ENCODE measurements at regions not wholly inside any gene's neighbourhood (a gene's known extent, or its start where the extent isn't known, plus 50 kb on each side); places are given as distances from the start of the nearest gene placed in this dataset.

GRCh38 chr1:14106679-14107313, 406.8 kb downstream of the PRDM2 start:
- Histone ChIP-seq H3K27ac (replicated peaks) (no peak overlapping the region), H3K4me3 (replicated peaks; ENCODE audit: insufficient read depth, low read length) (no peak overlapping the region), H3K27me3 (ENCODE audit: insufficient read depth, poor library complexity, severe bottlenecking) (no peaks in the 10 kb centered on the region)
- TF ChIP-seq REST (IDR thresholded peaks at IDR 0.05; ENCODE audit: insufficient replicate concordance, low read depth) (no peak), GABPA (IDR thresholded peaks at IDR 0.05; ENCODE audit: low read depth) (no peak), POLR2AphosphoS5 (IDR thresholded peaks at IDR 0.05; ENCODE audit: low read depth) (no peak), SPI1 (IDR thresholded peaks at IDR 0.05; ENCODE audit: borderline replicate concordance, low read depth) (no peak), CTCF (IDR thresholded peaks at IDR 0.05; ENCODE audit: insufficient read depth, low read length) (no peak)
- DNase-seq (ENCODE audit: low read depth in 1 of 2, low spot score in 1 of 2): no peak

GRCh38 chr1:14108356-14109275, 408.6 kb downstream of the PRDM2 start:
- H3K4me3 ChIP-seq (replicated peaks; ENCODE audit: insufficient read depth, low read length): no peak overlapping the region
- H3K27me3 ChIP-seq (ENCODE audit: insufficient read depth, poor library complexity, severe bottlenecking): no peaks in the 10 kb centered on the region
- TF ChIP-seq SPI1 (IDR thresholded peaks at IDR 0.05; ENCODE audit: borderline replicate concordance, low read depth): no peak
- TF ChIP-seq GABPA (IDR thresholded peaks at IDR 0.05; ENCODE audit: low read depth): no peak
- no peak for TF ChIP-seq CTCF (IDR thresholded peaks at IDR 0.05; ENCODE audit: insufficient read depth, low read length)
- TF ChIP-seq REST (IDR thresholded peaks at IDR 0.05; ENCODE audit: insufficient replicate concordance, low read depth): no peak
- no peak for TF ChIP-seq POLR2AphosphoS5 (IDR thresholded peaks at IDR 0.05; ENCODE audit: low read depth)
- no peak for DNase-seq (ENCODE audit: low read depth in 1 of 2, low spot score in 1 of 2)
- no peak overlapping the region for H3K27ac ChIP-seq (replicated peaks)

DNA sequence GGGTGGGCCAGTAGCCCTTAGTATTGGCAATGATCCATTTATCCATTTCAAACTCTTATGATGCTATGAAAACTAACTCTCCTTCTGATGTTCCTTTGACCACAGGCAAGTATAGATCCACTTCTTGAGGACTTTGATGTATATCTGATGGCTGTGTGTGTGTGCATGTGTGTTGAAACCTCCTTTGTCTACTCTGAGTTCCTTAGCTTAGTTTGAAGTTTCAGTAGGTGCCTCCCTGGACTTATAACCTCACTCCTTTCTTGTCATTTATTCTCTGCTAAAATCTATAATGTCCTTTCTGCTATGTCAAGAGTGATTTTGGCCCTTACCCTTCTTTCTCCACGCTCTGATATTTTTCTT, 409.3 kb downstream of the PRDM2 start:
- TF ChIP-seq SPI1 (IDR thresholded peaks at IDR 0.05; ENCODE audit: borderline replicate concordance, low read depth): no peak
- no peak for TF ChIP-seq POLR2AphosphoS5 (IDR thresholded peaks at IDR 0.05; ENCODE audit: low read depth)
- TF ChIP-seq REST (IDR thresholded peaks at IDR 0.05; ENCODE audit: insufficient replicate concordance, low read depth): no peak
- no peak for TF ChIP-seq GABPA (IDR thresholded peaks at IDR 0.05; ENCODE audit: low read depth)
- no peak for TF ChIP-seq CTCF (IDR thresholded peaks at IDR 0.05; ENCODE audit: insufficient read depth, low read length)
- Histone ChIP-seq H3K27ac (replicated peaks) (no peak overlapping the region), H3K4me3 (replicated peaks; ENCODE audit: insufficient read depth, low read length) (no peak overlapping the region), H3K27me3 (ENCODE audit: insufficient read depth, poor library complexity, severe bottlenecking) (no peaks in the 10 kb centered on the region)
- DNase-seq (ENCODE audit: low read depth in 1 of 2, low spot score in 1 of 2): no peak
